HG03103 (cell line): ENCODE measurements at regions not wholly inside any gene's neighbourhood (a gene's known extent, or its start where the extent isn't known, plus 50 kb on each side); places are given as distances from the start of the nearest gene placed in this dataset.

Experiments used
- ATAC-seq: cut with Tn5 transposase; IDR thresholded peaks from one replicate; pipeline ENCODE4 v1.9.1; 2021; ENCODE audit warnings: low read depth; ENCODE audit not compliant: unreplicated experiment

DNA sequence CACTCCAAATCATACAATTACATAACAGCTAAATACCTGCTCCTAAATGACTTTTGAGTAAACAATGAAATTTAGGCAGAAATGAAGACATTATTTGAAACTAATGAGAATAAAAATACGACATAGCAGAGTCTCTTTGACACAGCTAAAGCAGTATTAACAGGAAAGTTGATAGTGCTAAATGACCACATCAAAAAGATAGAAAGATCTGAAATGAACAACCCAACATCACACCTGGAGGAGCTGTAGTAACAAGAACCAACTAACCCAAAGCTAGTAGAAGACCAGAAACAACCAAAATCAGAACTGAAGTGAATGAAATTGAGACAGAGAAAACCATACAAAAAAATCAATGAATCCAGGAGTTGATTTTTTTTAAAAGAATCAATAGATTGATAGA lies 257.8 kb downstream of the ARAP2 start:
- no peak for ATAC-seq

GRCh38 chr4:35993606-35994005 lies 250.7 kb downstream of the ARAP2 start:
- no peak for ATAC-seq

- ATAC-seq = no peak
These were observed 243.3 kb downstream of the ARAP2 start for GRCh38 chr4:36000941-36001557.

GRCh38 chr4:36003051-36003450 lies 241.3 kb downstream of the ARAP2 start:
- no peak for ATAC-seq

DNA sequence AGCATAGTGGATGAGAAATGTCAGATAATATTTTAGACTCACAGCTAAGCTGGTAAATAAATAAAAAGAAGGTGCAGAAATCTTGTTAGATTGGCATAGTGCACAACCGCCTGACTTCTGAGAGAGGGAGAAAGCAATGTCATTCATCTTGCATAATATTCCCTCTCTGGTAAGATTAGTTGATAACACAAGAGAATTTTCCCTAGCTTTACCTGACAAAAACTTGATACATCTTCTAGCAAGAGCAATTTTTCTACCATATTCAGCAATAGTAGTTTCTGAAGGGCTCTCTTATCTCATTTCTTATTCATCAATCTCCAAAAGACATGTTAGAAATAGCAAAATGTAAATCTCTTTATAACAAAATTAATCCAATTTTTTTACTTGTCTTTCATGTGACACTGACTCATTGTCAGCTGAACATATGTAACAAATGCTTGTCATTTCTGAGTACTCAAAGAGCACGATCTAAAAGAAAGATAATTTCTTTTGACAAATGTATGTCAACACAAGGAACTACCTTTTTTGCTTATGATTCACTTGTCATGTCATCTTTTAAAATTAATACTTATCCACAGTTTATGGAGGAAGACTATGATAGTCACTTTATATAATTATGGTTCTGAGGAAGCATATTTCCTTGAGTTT lies 240.0 kb downstream of the ARAP2 start:
- ATAC-seq = no peak

DNA sequence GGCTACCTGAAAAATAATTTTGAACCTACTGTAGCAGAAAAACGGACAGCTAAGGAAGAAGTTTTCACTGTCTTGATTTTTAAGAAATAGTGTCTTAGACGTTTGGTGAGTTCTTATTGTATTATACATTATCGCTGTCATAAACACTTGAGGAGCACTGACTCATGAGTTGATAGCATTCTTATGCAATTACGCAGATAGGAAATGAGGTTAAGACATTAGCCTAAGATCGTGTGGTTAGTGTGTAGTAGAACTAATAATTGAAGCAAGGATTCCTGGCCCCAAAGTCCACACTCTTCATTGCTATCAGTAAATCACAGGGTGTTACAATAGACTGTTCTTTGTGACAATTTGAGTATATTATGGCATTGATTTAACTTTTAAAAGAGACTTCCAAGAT lies 238.1 kb downstream of the ARAP2 start:
- no peak for ATAC-seq

DNA sequence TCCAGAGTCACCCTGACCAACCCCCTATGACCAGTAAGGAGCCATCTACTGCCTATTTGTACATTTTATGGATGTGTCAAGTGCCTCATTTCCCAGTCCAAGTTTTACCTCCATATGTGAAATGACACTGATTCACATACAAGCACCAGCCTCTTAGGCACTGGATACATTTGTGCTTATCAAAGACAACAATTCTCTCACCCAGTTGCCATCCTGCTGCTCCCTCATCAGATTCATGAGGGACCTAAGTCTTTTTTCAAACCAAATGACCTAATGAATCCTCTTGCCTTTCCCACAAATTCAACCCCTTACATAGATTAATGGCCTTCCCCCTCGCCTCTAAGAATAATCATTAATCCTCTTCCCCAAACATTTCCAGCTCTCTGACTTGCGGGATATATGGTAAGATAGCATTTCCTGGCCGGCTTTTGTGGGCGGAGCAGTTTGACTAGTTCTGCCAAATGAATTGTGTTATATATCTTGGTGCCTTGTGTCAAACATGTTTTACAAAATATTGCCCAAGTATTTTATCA lies 233.9 kb downstream of the ARAP2 start:
- no peak for ATAC-seq

- no peak for ATAC-seq
These were observed 232.9 kb downstream of the ARAP2 start for GRCh38 chr4:36011381-36011780.

GRCh38 chr4:36012503-36012902 lies 231.8 kb downstream of the ARAP2 start:
- no peak for ATAC-seq

DNA sequence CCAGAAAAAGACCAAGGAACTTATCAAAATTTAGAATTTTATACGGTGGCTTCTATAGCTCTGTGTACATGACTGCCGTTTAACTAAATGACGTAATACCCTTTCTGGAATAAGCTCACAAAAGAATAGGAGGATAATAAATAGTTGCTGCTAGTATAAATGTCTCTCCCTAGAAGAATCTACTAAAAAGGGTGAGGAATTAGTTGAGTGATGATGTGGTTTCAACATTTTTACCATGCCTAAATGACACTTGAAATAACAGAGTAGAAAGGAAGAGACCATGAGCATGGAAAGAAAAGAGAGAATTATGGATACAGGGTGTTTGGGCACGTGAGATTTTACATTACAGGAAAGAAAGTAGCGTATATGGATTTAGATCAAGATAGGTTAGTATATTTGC lies 231.1 kb downstream of the ARAP2 start:
- no peak for ATAC-seq
